ENCODE measurements at regions not wholly inside any gene's neighbourhood (a gene's known extent, or its start where the extent isn't known, plus 50 kb on each side); places are given as distances from the start of the nearest gene placed in this dataset.

GRCh38 chr12:23039834-23040233 lies 414.9 kb downstream of the ETNK1 start:
- TF ChIP-seq CTCF (IDR thresholded peaks at IDR 0.05) (no peak), POLR2A (IDR thresholded peaks at IDR 0.05; ENCODE audit: low read length) (no peak), SMC3 (IDR thresholded peaks at IDR 0.05) (no peak), CBX2 (IDR thresholded peaks at IDR 0.05; ENCODE audit: borderline replicate concordance, low read depth) (no peak), BHLHE40 (IDR thresholded peaks at IDR 0.05; ENCODE audit: low read depth, low read length) (no peak), MAFK (IDR thresholded peaks at IDR 0.05; ENCODE audit: partially characterized antibody) (no peak), NPAS2 (CRISPR knock-in tag; IDR thresholded peaks at IDR 0.05; ENCODE audit: borderline replicate concordance) (no peak), RFX5 (IDR thresholded peaks at IDR 0.05) (no peak), EP300 (IDR thresholded peaks at IDR 0.05) (no peak), HOXA7 (CRISPR knock-in tag; IDR thresholded peaks at IDR 0.05) (no peak), JUNB (IDR thresholded peaks at IDR 0.05) (no peak), ZFP36 (IDR thresholded peaks at IDR 0.05; ENCODE audit: borderline replicate concordance, partially characterized antibody) (no peak), CBX8 (IDR thresholded peaks at IDR 0.05) (no peak), ESRRA (IDR thresholded peaks at IDR 0.05; ENCODE audit: borderline replicate concordance, low read length) (no peak)

All from A549 (cell line).